H1 (cell line): ENCODE measurements at regions not wholly inside any gene's neighbourhood (a gene's known extent, or its start where the extent isn't known, plus 50 kb on each side); places are given as distances from the start of the nearest gene placed in this dataset.

Source experiments
- CTCF ChIP-seq, 3 experiments: IDR thresholded peaks; 1 replicate in 2 of 3; 2 replicates in 1 of 3; pipeline versions ENCODE4 v1.5.1 to v1.6.1; 2011; ENCODE audit warnings: low read length in 3 of 3, mild to moderate bottlenecking in 3 of 3, inconsistent platforms in 2 of 3, low read depth in 1 of 3, moderate library complexity in 1 of 3; ENCODE audit not compliant: insufficient read depth in 1 of 3; ENCODE audit errors: control extremely low read depth in 1 of 3
- EP300 ChIP-seq, 2 experiments: IDR thresholded peaks; 1 replicate in 1 of 2; 2 replicates in 1 of 2; pipeline ENCODE4 v1.6.1; 2011 to 2012; ENCODE audit warnings: low read depth in 2 of 2, low read length in 2 of 2, mild to moderate bottlenecking in 2 of 2, borderline replicate concordance in 1 of 2, inconsistent platforms in 1 of 2, moderate library complexity in 1 of 2
- EZH2 ChIP-seq: fragments of 200-600 bp; sonication (generic); IDR thresholded peaks from 2 replicates; pipeline ENCODE4 v1.7.1; 2012; ENCODE audit warnings: low read depth, mild to moderate bottlenecking, moderate library complexity, low read length, inconsistent platforms; ENCODE audit not compliant: severe bottlenecking
- KDM1A ChIP-seq: fragments of 200-600, 300-600 bp; sonication (generic); IDR thresholded peaks from 2 replicates; pipeline ENCODE4 v1.7.1; 2016; ENCODE audit warnings: mild to moderate bottlenecking, low read length, borderline replicate concordance
- NANOG ChIP-seq: IDR thresholded peaks from 2 replicates; pipeline ENCODE4 v1.6.1; 2011; ENCODE audit warnings: low read length, low read depth, mild to moderate bottlenecking, inconsistent platforms; ENCODE audit not compliant: insufficient read depth, poor library complexity, severe bottlenecking
- PHF8 ChIP-seq: fragments of 200-600 bp; sonication (generic); conservative IDR thresholded peaks from 2 replicates; pipeline ENCODE4 v1.7.1; 2012; ENCODE audit warnings: low read depth, mild to moderate bottlenecking, inconsistent platforms, low read length, moderate library complexity
- POU5F1 ChIP-seq: IDR thresholded peaks from 2 replicates; pipeline ENCODE4 v1.6.1; 2011; ENCODE audit warnings: low read depth, mild to moderate bottlenecking, low read length, moderate library complexity
- TAF1 ChIP-seq: IDR thresholded peaks from 2 replicates; pipeline ENCODE4 v1.6.1; 2011; ENCODE audit warnings: mild to moderate bottlenecking, low read depth, low read length
- TAF7 ChIP-seq: optimal IDR thresholded peaks from 2 replicates; pipeline ENCODE3; 2011; ENCODE audit warnings: low read depth, mild to moderate bottlenecking, inconsistent platforms, low read length, moderate library complexity, borderline replicate concordance
- TBP ChIP-seq: IDR thresholded peaks from 2 replicates; pipeline ENCODE4 v1.6.1; 2011; ENCODE audit warnings: low read depth, low read length, improper control_type of control experiment

- TF ChIP-seq POU5F1 (no peak), CTCF (IDR thresholded peaks at IDR 0.05; ENCODE audit: control extremely low read depth in 1 of 3, insufficient read depth in 1 of 3, low read depth in 1 of 3, low read length in 3 of 3) (no peak), TAF1 (no peak), NANOG (no peak), PHF8 (no peak), TAF7 (no peak), EP300 (IDR thresholded peaks at IDR 0.05; ENCODE audit: borderline replicate concordance in 1 of 2, low read depth in 2 of 2, low read length in 2 of 2) (no peak), EZH2 (no peak), KDM1A (no peak), TBP (no peak)
Measured at GRCh38 chr1:29698626-29699025, 462.3 kb downstream of the PTPRU start.
